NCI-H1436 (cell line): ENCODE measurements at regions not wholly inside any gene's neighbourhood (a gene's known extent, or its start where the extent isn't known, plus 50 kb on each side); places are given as distances from the start of the nearest gene placed in this dataset.

ENCODE experiments used
- DNase-seq: peaks from one replicate; lab custom pipeline; 2025; lab: John Stamatoyannopoulos, UW

GRCh38 chr11:122173074-122173450 lies 57.0 kb upstream of the BLID start:
- no peak for DNase-seq

GRCh38 chr11:122172352-122173073 lies 56.5 kb upstream of the BLID start:
- no peak for DNase-seq

DNA sequence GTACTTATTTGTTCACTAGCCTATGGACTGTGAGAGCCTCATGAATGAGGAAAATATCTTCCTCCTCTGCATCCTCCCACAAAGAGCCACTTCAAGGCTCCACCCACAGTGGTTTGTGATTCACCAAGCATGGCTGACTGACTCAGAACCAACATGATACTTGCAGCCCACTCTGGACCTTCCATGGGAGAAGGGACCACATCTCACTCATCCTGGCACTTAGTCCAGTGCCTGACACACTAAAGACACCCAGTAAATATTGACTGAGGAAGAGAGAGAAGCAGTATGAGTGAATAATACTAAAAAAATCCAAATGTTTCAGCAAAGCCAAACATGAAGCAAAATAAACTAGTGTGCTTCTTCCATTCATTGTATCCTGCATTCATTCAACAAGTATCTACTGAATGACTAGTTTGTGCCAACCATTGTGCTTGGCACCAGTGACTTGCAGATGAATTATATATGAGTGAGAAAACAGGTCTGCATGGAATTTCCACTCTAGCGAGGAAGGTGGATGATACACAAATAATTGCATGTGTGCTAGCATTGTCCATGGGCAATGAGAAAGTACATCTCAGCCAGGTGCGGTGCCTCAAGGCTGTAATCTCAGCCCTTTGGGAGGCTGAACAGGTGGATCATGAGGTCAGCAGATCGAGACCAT lies 54.9 kb upstream of the BLID start:
- no peak for DNase-seq

- no peak for DNase-seq
Measured at GRCh38 chr11:122168218-122168617, 52.2 kb upstream of the BLID start.

- no peak for DNase-seq
Measured at GRCh38 chr11:122167100-122167499, 51.1 kb upstream of the BLID start.

- no peak for DNase-seq
Measured at GRCh38 chr11:122165607-122166371, 49.8 kb upstream of the BLID start.
